ENCODE measurements at regions not wholly inside any gene's neighbourhood (a gene's known extent, or its start where the extent isn't known, plus 50 kb on each side); places are given as distances from the start of the nearest gene placed in this dataset.
A peak's percentile ranks its signal among the peaks of the same experiment; 100 is the strongest.

DNA sequence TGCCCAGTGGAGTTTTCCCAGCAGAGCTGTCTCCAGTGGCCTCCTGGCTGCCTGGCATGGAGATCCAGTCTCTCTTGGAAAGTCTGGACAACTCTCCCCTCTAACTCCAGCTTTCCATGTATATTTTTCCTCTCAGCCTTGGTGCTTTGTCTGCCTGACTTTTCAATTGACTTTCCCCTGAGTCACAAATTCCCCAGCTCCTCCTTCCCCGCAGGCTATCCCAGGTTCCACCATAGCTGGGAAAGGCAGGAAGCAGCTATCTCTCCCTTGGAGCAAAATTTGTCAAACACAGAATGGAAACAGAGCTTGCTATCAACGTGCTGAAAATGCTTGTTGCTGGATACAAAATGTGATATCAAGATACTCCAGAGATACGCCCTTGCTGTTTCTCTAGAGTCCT is 384.8 kb downstream of the TMEM135 start:
- no peak overlapping the region for H3K27ac ChIP-seq (ENCODE audit: insufficient read depth, low read length)
- H2AFZ ChIP-seq (ENCODE audit: low read length), result peak overlapping the region; percentile 34
- no peak overlapping the region for H3K9ac ChIP-seq (ENCODE audit: insufficient read depth, low read length)

DNA sequence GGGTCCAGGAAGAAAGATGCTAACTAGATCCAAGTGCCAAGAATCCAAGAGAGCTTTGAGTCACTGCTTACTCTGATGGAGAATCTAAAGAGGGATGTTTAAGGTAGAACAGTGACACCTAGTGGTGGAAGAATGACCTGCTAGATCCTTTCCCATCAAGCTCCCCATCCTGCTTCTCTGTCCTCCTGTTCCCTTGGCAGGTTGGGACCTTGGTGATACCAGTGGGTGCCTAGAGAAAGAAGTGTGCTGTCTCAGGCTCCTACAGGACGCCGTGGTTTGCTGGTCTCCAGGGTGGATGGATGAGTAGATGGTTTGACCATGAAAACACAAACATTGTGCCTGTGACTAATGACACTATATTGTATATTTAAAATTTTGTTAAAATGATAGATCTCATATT is 383.7 kb downstream of the TMEM135 start:
- DNase-seq (ENCODE audit: low read depth in 2 of 2), result peak; percentile 83 to 88
- H2AFZ ChIP-seq (ENCODE audit: low read length), result no peak overlapping the region
- no peaks in the 10 kb centered on the region for H3K36me3 ChIP-seq (ENCODE audit: control insufficient read depth, insufficient read depth, low read length)
- peaks cover 7% of the 10 kb centered on the region for H3K4me1 ChIP-seq (ENCODE audit: control insufficient read depth, extremely low read depth, insufficient read depth, low read length)
- TF ChIP-seq, protein P1, sequence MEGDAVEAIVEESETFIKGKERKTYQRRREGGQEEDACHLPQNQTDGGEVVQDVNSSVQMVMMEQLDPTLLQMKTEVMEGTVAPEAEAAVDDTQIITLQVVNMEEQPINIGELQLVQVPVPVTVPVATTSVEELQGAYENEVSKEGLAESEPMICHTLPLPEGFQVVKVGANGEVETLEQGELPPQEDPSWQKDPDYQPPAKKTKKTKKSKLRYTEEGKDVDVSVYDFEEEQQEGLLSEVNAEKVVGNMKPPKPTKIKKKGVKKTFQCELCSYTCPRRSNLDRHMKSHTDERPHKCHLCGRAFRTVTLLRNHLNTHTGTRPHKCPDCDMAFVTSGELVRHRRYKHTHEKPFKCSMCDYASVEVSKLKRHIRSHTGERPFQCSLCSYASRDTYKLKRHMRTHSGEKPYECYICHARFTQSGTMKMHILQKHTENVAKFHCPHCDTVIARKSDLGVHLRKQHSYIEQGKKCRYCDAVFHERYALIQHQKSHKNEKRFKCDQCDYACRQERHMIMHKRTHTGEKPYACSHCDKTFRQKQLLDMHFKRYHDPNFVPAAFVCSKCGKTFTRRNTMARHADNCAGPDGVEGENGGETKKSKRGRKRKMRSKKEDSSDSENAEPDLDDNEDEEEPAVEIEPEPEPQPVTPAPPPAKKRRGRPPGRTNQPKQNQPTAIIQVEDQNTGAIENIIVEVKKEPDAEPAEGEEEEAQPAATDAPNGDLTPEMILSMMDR (conservative IDR thresholded peaks at IDR 0.05 in 1 of 2, IDR thresholded peaks at IDR 0.05 in 1 of 2; ENCODE audit: low read depth in 1 of 2, low read length in 2 of 2), result peak; percentile 74 to 86
- no peak for TF ChIP-seq EZH2 (IDR thresholded peaks at IDR 0.05; ENCODE audit: low read length, missing control alignments)
- H3K4me3 ChIP-seq (replicated peaks in 1 of 4; ENCODE audit: control extremely low read depth in 1 of 4, insufficient read depth in 1 of 4, low read depth in 3 of 4, low read length in 4 of 4), result no peak overlapping the region
- H3K27me3 ChIP-seq (ENCODE audit: control insufficient read depth, insufficient read depth, low read length), result no peaks in the 10 kb centered on the region
- H3K79me2 ChIP-seq (ENCODE audit: control insufficient read depth, insufficient read depth, low read length), result no peaks in the 10 kb centered on the region
- no peaks in the 10 kb centered on the region for H3K9me3 ChIP-seq (ENCODE audit: control insufficient read depth, insufficient read depth, low read depth, low read length)
- no peak overlapping the region for H3K4me2 ChIP-seq (ENCODE audit: extremely low read depth, insufficient read depth, low read length)
- H4K20me1 ChIP-seq (ENCODE audit: control insufficient read depth, extremely low read depth, insufficient read depth, low read length), result no peaks in the 10 kb centered on the region
- no peak overlapping the region for H3K27ac ChIP-seq (ENCODE audit: insufficient read depth, low read length)
- H3K9ac ChIP-seq (ENCODE audit: insufficient read depth, low read length), result no peak overlapping the region

More for the DNA sequence above, 384.8 kb downstream of the TMEM135 start:
- H3K27me3 ChIP-seq (ENCODE audit: control insufficient read depth, insufficient read depth, low read length), result no peaks in the 10 kb centered on the region
- no peak overlapping the region for H3K4me3 ChIP-seq (replicated peaks in 1 of 4; ENCODE audit: control extremely low read depth in 1 of 4, insufficient read depth in 1 of 4, low read depth in 3 of 4, low read length in 4 of 4)
- DNase-seq (ENCODE audit: low read depth in 2 of 2), result peak in 1 of 2 donors; percentile 47
- no peaks in the 10 kb centered on the region for H3K9me3 ChIP-seq (ENCODE audit: control insufficient read depth, insufficient read depth, low read depth, low read length)
- H4K20me1 ChIP-seq (ENCODE audit: control insufficient read depth, extremely low read depth, insufficient read depth, low read length), result no peaks in the 10 kb centered on the region
- TF ChIP-seq, protein P1 (conservative IDR thresholded peaks at IDR 0.05 in 1 of 2, IDR thresholded peaks at IDR 0.05 in 1 of 2; ENCODE audit: low read depth in 1 of 2, low read length in 2 of 2), result no peak
- TF ChIP-seq EZH2 (IDR thresholded peaks at IDR 0.05; ENCODE audit: low read length, missing control alignments), result no peak
- H3K4me2 ChIP-seq (ENCODE audit: extremely low read depth, insufficient read depth, low read length), result no peak overlapping the region
- no peaks in the 10 kb centered on the region for H3K79me2 ChIP-seq (ENCODE audit: control insufficient read depth, insufficient read depth, low read length)
- H3K4me1 ChIP-seq (ENCODE audit: control insufficient read depth, extremely low read depth, insufficient read depth, low read length), result peaks cover 7% of the 10 kb centered on the region
- no peaks in the 10 kb centered on the region for H3K36me3 ChIP-seq (ENCODE audit: control insufficient read depth, insufficient read depth, low read length)

DNA sequence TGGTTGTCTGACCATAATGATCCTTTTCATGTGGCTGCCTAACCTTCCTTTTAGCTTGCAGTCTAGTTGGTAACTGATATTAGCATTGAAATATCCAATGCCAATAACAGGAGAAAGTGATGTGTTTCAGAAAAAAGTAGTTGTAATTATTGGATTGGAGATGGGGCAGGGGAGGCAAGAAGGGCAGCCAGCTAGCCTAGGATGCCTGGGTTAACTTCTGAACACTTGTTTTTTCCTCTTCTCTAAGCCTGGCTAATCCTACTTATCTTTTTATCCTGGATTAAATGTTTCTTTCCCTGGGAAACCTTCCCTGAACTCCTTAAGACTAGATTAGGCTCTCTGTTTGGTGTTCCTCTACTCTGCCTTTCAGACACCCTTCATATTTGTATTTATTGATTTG is 380.2 kb downstream of the TMEM135 start:
- Histone ChIP-seq H3K27me3 (ENCODE audit: control insufficient read depth, insufficient read depth, low read length) (no peaks in the 10 kb centered on the region), H3K9ac (ENCODE audit: insufficient read depth, low read length) (no peak overlapping the region), H4K20me1 (ENCODE audit: control insufficient read depth, extremely low read depth, insufficient read depth, low read length) (no peaks in the 10 kb centered on the region), H3K4me2 (ENCODE audit: extremely low read depth, insufficient read depth, low read length) (no peak overlapping the region), H3K4me3 (replicated peaks in 1 of 4; ENCODE audit: control extremely low read depth in 1 of 4, insufficient read depth in 1 of 4, low read depth in 3 of 4, low read length in 4 of 4) (no peak overlapping the region), H3K36me3 (ENCODE audit: control insufficient read depth, insufficient read depth, low read length) (no peaks in the 10 kb centered on the region), H3K79me2 (ENCODE audit: control insufficient read depth, insufficient read depth, low read length) (no peaks in the 10 kb centered on the region), H3K4me1 (ENCODE audit: control insufficient read depth, extremely low read depth, insufficient read depth, low read length) (no peaks in the 10 kb centered on the region), H2AFZ (ENCODE audit: low read length) (no peak overlapping the region), H3K27ac (ENCODE audit: insufficient read depth, low read length) (no peak overlapping the region), H3K9me3 (ENCODE audit: control insufficient read depth, insufficient read depth, low read depth, low read length) (no peaks in the 10 kb centered on the region)
- TF ChIP-seq, protein P1 (conservative IDR thresholded peaks at IDR 0.05 in 1 of 2, IDR thresholded peaks at IDR 0.05 in 1 of 2; ENCODE audit: low read depth in 1 of 2, low read length in 2 of 2), result no peak
- no peak for TF ChIP-seq EZH2 (IDR thresholded peaks at IDR 0.05; ENCODE audit: low read length, missing control alignments)
- no peak for DNase-seq (ENCODE audit: low read depth in 2 of 2)
